NCI-H2081 (cell line): ENCODE measurements at regions not wholly inside any gene's neighbourhood (a gene's known extent, or its start where the extent isn't known, plus 50 kb on each side); places are given as distances from the start of the nearest gene placed in this dataset.

ENCODE experiments used
- DNase-seq, 2 experiments: peaks; one replicate each; lab custom pipeline; 2025; lab: John Stamatoyannopoulos, UW

- DNase-seq: no peak
These were observed 323.7 kb upstream of the CDH11 start for GRCh38 chr16:65445313-65446260.

GRCh38 chr16:65441501-65441900 lies 319.6 kb upstream of the CDH11 start:
- DNase-seq: no peak

GRCh38 chr16:65429504-65430181 lies 307.8 kb upstream of the CDH11 start:
- DNase-seq: no peak

- no peak for DNase-seq
These were observed 304.6 kb upstream of the CDH11 start for GRCh38 chr16:65426484-65426883.

GRCh38 chr16:65422934-65423333 lies 301.1 kb upstream of the CDH11 start:
- DNase-seq: no peak

- no peak for DNase-seq
These were observed 299.7 kb upstream of the CDH11 start for GRCh38 chr16:65421596-65421995.

GRCh38 chr16:65418435-65418834 lies 296.6 kb upstream of the CDH11 start:
- no peak for DNase-seq

GRCh38 chr16:65415460-65415859 lies 293.6 kb upstream of the CDH11 start:
- DNase-seq: no peak

- DNase-seq: no peak
These were observed 292.6 kb upstream of the CDH11 start for GRCh38 chr16:65414284-65414984.

- no peak for DNase-seq
These were observed 292.0 kb upstream of the CDH11 start for GRCh38 chr16:65413861-65414260.

- DNase-seq: no peak
These were observed 288.9 kb upstream of the CDH11 start for GRCh38 chr16:65410801-65411200.

- DNase-seq: no peak
These were observed 287.6 kb upstream of the CDH11 start for GRCh38 chr16:65409510-65409909.

GRCh38 chr16:65406933-65407332 lies 285.1 kb upstream of the CDH11 start:
- DNase-seq: no peak

GRCh38 chr16:65406116-65406515 lies 284.3 kb upstream of the CDH11 start:
- no peak for DNase-seq

GRCh38 chr16:65394281-65394680 lies 272.4 kb upstream of the CDH11 start:
- DNase-seq: no peak

- DNase-seq: no peak
These were observed 271.1 kb upstream of the CDH11 start for GRCh38 chr16:65392806-65393565.

GRCh38 chr16:65388592-65388991 lies 266.7 kb upstream of the CDH11 start:
- no peak for DNase-seq

- no peak for DNase-seq
These were observed 264.8 kb upstream of the CDH11 start for GRCh38 chr16:65386672-65387071.

- DNase-seq: no peak
These were observed 262.6 kb upstream of the CDH11 start for GRCh38 chr16:65384441-65384840.

GRCh38 chr16:65377195-65377594 lies 255.3 kb upstream of the CDH11 start:
- DNase-seq: no peak

GRCh38 chr16:65376601-65377000 lies 254.7 kb upstream of the CDH11 start:
- no peak for DNase-seq

GRCh38 chr16:65375651-65376050 lies 253.8 kb upstream of the CDH11 start:
- DNase-seq: no peak
